Left lung (tissue), 4 donors: ENCODE measurements at regions not wholly inside any gene's neighbourhood (a gene's known extent, or its start where the extent isn't known, plus 50 kb on each side); places are given as distances from the start of the nearest gene placed in this dataset.

Source experiments
- ATAC-seq: fragments of 200-7000 bp; cut with Tn5 transposase; one replicate; pipeline ENCODE4 v1.9.1; 2020; ENCODE audit warnings: moderate library complexity
- DNase-seq, 4 donors: peaks; one replicate each; pipeline ENCODE4 v3.0.0-alpha.2; 2013 to 2020
- H3K27ac ChIP-seq, 2 donors: fragments of 200-600 bp; sonication (generic) in 1 of 2; one replicate each; pipeline versions ENCODE4 v1.5.0 to v1.8.0; 2020 to 2021
- H3K27me3 ChIP-seq, 2 donors: fragments of 200-600 bp; sonication (generic) in 1 of 2; one replicate each; pipeline versions ENCODE4 v1.5.0 to v1.8.0; 2020 to 2021
- H3K36me3 ChIP-seq, 2 donors: fragments of 200-600 bp; sonication (generic) in 1 of 2; one replicate each; pipeline versions ENCODE4 v1.5.0 to v1.8.0; 2020 to 2021
- H3K4me1 ChIP-seq, 2 donors: fragments of 200-600 bp; one replicate each; pipeline ENCODE4 v1.8.0; 2021
- H3K4me3 ChIP-seq, 2 donors: fragments of 200-600 bp; sonication (generic) in 1 of 2; one replicate each; pipeline versions ENCODE4 v1.5.0 to v1.8.0; 2020 to 2021; ENCODE audit warnings: mild to moderate bottlenecking in 1 of 2
- H3K9me3 ChIP-seq, 2 donors: fragments of 200-600 bp; sonication (generic) in 1 of 2; one replicate each; pipeline versions ENCODE4 v1.5.0 to v1.8.0; 2020 to 2021
- intact Hi-C, 2 donors: fragments of 100-400 bp; cut with DNase I; formaldehyde crosslinking; loops; one replicate each; pipeline versions ENCODE4 v1.11.2 to v1.14.2; 2022
- TF ChIP-seq, protein P1 (sequence below), 2 donors: fragments of 200-600 bp; sonication (generic) in 1 of 2; IDR thresholded peaks; one replicate each; pipeline versions ENCODE4 v1.5.0 to v1.8.0; 2021; ENCODE audit warnings: antibody characterized with exemption in 2 of 2
- donor health status: DM: no; HTN: yes; CAD: no.
- donor health status: DM: no; HTN: no; CAD: no.

DNA sequence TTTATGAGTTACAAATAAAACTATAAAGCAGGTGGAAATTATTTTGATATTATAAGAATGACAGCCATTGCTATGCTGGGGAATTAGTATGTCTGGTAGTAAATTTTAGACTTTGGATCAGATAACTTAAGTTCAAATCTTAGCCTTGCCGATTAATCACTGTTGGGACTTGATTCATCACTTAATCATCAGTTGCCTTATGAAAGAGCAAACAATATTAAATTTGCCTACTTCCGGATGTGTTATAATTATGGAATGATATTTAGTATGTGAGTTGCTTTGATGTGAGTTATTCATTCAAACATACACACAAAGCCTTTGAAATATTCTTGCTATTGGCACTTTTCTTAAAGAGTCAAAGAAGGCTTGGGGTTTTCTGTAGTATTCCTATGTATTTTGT, 717.7 kb downstream of the BRINP1 start:
- no peak overlapping the region for H3K27ac ChIP-seq
- H3K9me3 ChIP-seq = peaks cover 0 to 2% of the 10 kb centered on the region in 2 donors
- H3K4me1 ChIP-seq = no peaks in the 10 kb centered on the region
- H3K4me3 ChIP-seq = no peak overlapping the region
- no peak for ATAC-seq
- DNase-seq = no peak
- intact Hi-C loops = no loop called here
- no peaks in the 10 kb centered on the region for H3K27me3 ChIP-seq
- TF ChIP-seq, protein P1, sequence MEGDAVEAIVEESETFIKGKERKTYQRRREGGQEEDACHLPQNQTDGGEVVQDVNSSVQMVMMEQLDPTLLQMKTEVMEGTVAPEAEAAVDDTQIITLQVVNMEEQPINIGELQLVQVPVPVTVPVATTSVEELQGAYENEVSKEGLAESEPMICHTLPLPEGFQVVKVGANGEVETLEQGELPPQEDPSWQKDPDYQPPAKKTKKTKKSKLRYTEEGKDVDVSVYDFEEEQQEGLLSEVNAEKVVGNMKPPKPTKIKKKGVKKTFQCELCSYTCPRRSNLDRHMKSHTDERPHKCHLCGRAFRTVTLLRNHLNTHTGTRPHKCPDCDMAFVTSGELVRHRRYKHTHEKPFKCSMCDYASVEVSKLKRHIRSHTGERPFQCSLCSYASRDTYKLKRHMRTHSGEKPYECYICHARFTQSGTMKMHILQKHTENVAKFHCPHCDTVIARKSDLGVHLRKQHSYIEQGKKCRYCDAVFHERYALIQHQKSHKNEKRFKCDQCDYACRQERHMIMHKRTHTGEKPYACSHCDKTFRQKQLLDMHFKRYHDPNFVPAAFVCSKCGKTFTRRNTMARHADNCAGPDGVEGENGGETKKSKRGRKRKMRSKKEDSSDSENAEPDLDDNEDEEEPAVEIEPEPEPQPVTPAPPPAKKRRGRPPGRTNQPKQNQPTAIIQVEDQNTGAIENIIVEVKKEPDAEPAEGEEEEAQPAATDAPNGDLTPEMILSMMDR (IDR thresholded peaks at IDR 0.05) = no peak
- H3K36me3 ChIP-seq = no peaks in the 10 kb centered on the region

DNA sequence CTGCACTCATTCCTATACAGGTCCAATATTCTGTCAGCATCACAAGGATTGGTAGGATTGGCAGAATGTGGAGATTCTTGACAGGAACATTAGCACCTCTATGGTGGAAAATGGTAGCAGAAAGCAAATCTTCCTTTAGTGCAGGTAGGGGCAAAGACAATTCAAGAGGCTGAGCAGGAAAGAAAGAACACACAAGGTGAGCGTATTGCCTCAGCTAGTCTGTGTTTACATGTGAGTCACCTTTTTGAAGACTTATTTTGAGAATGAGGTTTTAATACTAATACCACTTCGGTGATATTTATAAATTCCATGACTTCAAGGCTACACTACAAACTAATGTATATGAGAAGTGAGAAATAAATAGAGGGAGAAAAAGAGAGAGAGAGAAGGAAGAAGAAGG, 717.0 kb downstream of the BRINP1 start:
- H3K4me1 ChIP-seq = no peaks in the 10 kb centered on the region
- DNase-seq (no peak), ATAC-seq (peak; percentile 68)
- H3K27me3 ChIP-seq = no peaks in the 10 kb centered on the region
- H3K36me3 ChIP-seq = no peaks in the 10 kb centered on the region
- TF ChIP-seq, protein P1 (IDR thresholded peaks at IDR 0.05) = no peak
- no peak overlapping the region for H3K4me3 ChIP-seq
- intact Hi-C loops = no loop called here
- no peaks in the 10 kb centered on the region for H3K9me3 ChIP-seq
- H3K27ac ChIP-seq = no peak overlapping the region

DNA sequence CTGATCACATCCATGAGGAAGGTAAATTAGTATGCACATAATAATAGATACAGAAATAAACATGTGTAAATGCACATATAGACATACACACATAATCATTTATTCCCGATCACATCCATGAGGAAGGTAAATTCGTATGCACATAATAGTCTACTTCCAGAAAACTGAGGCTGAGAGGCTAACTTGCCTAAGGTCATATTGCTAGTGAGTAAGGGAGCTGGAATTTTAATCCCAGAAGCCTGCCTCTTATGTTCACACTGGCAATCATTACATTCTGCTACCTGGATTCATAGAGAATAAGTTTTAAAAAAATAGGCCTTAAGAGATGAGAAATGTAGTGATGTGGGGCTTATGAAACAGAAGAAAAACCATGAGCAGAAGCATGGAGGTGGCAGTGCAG, 716.3 kb downstream of the BRINP1 start:
- Histone ChIP-seq H3K27ac (no peak overlapping the region), H3K27me3 (no peaks in the 10 kb centered on the region), H3K4me1 (no peaks in the 10 kb centered on the region), H3K9me3 (no peaks in the 10 kb centered on the region), H3K36me3 (no peaks in the 10 kb centered on the region), H3K4me3 (no peak overlapping the region)
- DNase-seq (no peak), ATAC-seq (no peak)
- TF ChIP-seq, protein P1 (IDR thresholded peaks at IDR 0.05) = no peak
- intact Hi-C loops = no loop called here

DNA sequence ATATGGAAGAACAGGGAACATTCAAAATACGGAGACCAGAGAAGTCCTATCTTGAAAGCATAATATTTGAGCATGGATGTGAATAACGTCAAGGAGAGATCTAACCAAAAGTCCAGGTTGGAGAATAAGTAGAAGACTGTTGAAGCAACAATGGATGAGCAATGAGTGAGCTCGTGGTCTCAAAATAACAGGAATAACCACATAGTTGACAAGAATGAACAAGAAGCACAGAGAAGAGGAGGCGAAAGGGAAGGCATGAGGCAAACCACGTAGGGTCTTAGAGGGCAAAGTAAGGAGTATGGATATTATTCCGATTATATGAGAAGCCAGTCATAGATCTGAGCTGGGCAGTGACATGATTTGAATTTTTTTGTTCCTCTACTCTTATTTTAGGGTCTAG, 710.2 kb downstream of the BRINP1 start:
- Histone ChIP-seq H3K36me3 (no peaks in the 10 kb centered on the region), H3K4me1 (no peaks in the 10 kb centered on the region), H3K4me3 (no peak overlapping the region), H3K9me3 (no peaks in the 10 kb centered on the region), H3K27me3 (no peaks in the 10 kb centered on the region), H3K27ac (no peak overlapping the region)
- intact Hi-C loops = no loop called here
- DNase-seq (no peak), ATAC-seq (no peak)
- TF ChIP-seq, protein P1 (IDR thresholded peaks at IDR 0.05) = no peak

DNA sequence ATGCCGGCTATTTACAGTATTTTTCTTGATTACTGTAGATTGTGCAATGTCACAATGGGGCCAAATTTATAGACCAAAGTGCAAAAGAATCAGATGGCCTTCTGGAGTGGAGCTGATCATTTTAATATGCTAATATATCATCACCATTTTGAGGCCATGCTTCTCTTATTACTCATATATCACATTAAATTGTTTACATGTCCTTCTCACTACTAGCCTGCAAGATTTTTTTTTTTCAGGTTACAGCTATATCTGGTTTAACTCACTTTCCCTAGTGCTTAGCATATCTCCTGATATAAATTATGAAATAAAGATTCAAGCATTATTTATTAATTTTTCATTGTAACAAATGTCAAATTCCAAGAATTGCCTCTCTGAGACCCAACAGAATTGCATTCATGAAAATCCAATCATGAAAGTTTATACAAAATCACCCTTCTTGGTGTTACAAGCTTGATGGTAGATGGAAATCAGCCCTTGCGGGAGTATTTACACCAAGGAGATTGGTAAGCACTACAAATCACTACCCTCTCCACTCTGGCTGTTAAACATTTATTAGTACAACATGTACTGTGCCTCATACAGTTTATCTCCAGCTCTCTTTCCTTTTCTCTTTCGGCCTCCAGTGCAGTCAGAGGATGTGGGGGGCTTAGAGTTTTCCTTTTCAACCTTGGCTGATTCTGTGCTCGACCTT, 703.9 kb downstream of the BRINP1 start:
- H3K36me3 ChIP-seq = no peaks in the 10 kb centered on the region
- ATAC-seq = no peak
- no peak overlapping the region for H3K4me3 ChIP-seq
- no peak overlapping the region for H3K27ac ChIP-seq
- TF ChIP-seq, protein P1 (IDR thresholded peaks at IDR 0.05) = no peak
- H3K4me1 ChIP-seq = no peaks in the 10 kb centered on the region
- no peaks in the 10 kb centered on the region for H3K9me3 ChIP-seq
- DNase-seq = no peak
- H3K27me3 ChIP-seq = no peaks in the 10 kb centered on the region
- intact Hi-C loops = no loop called here
